ENCODE measurements at regions not wholly inside any gene's neighbourhood (a gene's known extent, or its start where the extent isn't known, plus 50 kb on each side); places are given as distances from the start of the nearest gene placed in this dataset.

- Histone ChIP-seq H3K4me3 (replicated peaks in 1 of 4; ENCODE audit: control extremely low read depth in 1 of 4, insufficient read depth in 1 of 4, low read depth in 3 of 4, low read length in 4 of 4) (no peak overlapping the region), H3K27ac (ENCODE audit: insufficient read depth, low read length) (peak overlapping the region; percentile 51), H3K4me2 (ENCODE audit: extremely low read depth, insufficient read depth, low read length) (peak overlapping the region; percentile 46), H3K27me3 (ENCODE audit: control insufficient read depth, insufficient read depth, low read length) (no peaks in the 10 kb centered on the region), H3K36me3 (ENCODE audit: control insufficient read depth, insufficient read depth, low read length) (no peaks in the 10 kb centered on the region), H3K9ac (ENCODE audit: insufficient read depth, low read length) (no peak overlapping the region), H3K9me3 (ENCODE audit: control insufficient read depth, insufficient read depth, low read depth, low read length) (no peaks in the 10 kb centered on the region), H4K20me1 (ENCODE audit: control insufficient read depth, extremely low read depth, insufficient read depth, low read length) (no peaks in the 10 kb centered on the region), H2AFZ (ENCODE audit: low read length) (peak overlapping the region; percentile 10), H3K4me1 (ENCODE audit: control insufficient read depth, extremely low read depth, insufficient read depth, low read length) (no peaks in the 10 kb centered on the region), H3K79me2 (ENCODE audit: control insufficient read depth, insufficient read depth, low read length) (no peaks in the 10 kb centered on the region)
- peak; percentile 83 to 90 for DNase-seq (ENCODE audit: low read depth in 2 of 2)
- peak in 1 of 2 donors; percentile 18 for TF ChIP-seq CTCF (conservative IDR thresholded peaks at IDR 0.05 in 1 of 2, IDR thresholded peaks at IDR 0.05 in 1 of 2; ENCODE audit: low read depth in 1 of 2, low read length in 2 of 2)
- no peak for TF ChIP-seq EZH2 (IDR thresholded peaks at IDR 0.05; ENCODE audit: low read length, missing control alignments)
Measured at GRCh38 chr12:105561546-105562198, 231.2 kb downstream of the C12orf75 start.

- no peak for TF ChIP-seq EZH2 (IDR thresholded peaks at IDR 0.05; ENCODE audit: low read length, missing control alignments)
- no peak for TF ChIP-seq CTCF (conservative IDR thresholded peaks at IDR 0.05 in 1 of 2, IDR thresholded peaks at IDR 0.05 in 1 of 2; ENCODE audit: low read depth in 1 of 2, low read length in 2 of 2)
- no peaks in the 10 kb centered on the region for H3K27me3 ChIP-seq (ENCODE audit: control insufficient read depth, insufficient read depth, low read length)
- peak overlapping the region; percentile 10 for H2AFZ ChIP-seq (ENCODE audit: low read length)
- H3K79me2 ChIP-seq (ENCODE audit: control insufficient read depth, insufficient read depth, low read length) = no peaks in the 10 kb centered on the region
- no peaks in the 10 kb centered on the region for H3K4me1 ChIP-seq (ENCODE audit: control insufficient read depth, extremely low read depth, insufficient read depth, low read length)
- no peak overlapping the region for H3K9ac ChIP-seq (ENCODE audit: insufficient read depth, low read length)
- peak overlapping the region; percentile 46 for H3K4me2 ChIP-seq (ENCODE audit: extremely low read depth, insufficient read depth, low read length)
- H4K20me1 ChIP-seq (ENCODE audit: control insufficient read depth, extremely low read depth, insufficient read depth, low read length) = no peaks in the 10 kb centered on the region
- H3K4me3 ChIP-seq (replicated peaks in 1 of 4; ENCODE audit: control extremely low read depth in 1 of 4, insufficient read depth in 1 of 4, low read depth in 3 of 4, low read length in 4 of 4) = peak overlapping the region in 2 of 4 experiments; percentile 14 to 41
- H3K36me3 ChIP-seq (ENCODE audit: control insufficient read depth, insufficient read depth, low read length) = no peaks in the 10 kb centered on the region
- DNase-seq (ENCODE audit: low read depth in 2 of 2) = peak; percentile 91
- H3K27ac ChIP-seq (ENCODE audit: insufficient read depth, low read length) = peak overlapping the region; percentile 51
- H3K9me3 ChIP-seq (ENCODE audit: control insufficient read depth, insufficient read depth, low read depth, low read length) = no peaks in the 10 kb centered on the region
Measured at GRCh38 chr12:105562199-105562971, 231.9 kb downstream of the C12orf75 start.

GRCh38 chr12:105567061-105567460 lies 236.6 kb downstream of the C12orf75 start:
- Histone ChIP-seq H3K36me3 (ENCODE audit: control insufficient read depth, insufficient read depth, low read length) (no peaks in the 10 kb centered on the region), H3K9me3 (ENCODE audit: control insufficient read depth, insufficient read depth, low read depth, low read length) (no peaks in the 10 kb centered on the region), H3K4me3 (replicated peaks in 1 of 4; ENCODE audit: control extremely low read depth in 1 of 4, insufficient read depth in 1 of 4, low read depth in 3 of 4, low read length in 4 of 4) (no peak overlapping the region), H3K27me3 (ENCODE audit: control insufficient read depth, insufficient read depth, low read length) (no peaks in the 10 kb centered on the region), H2AFZ (ENCODE audit: low read length) (no peak overlapping the region), H3K4me1 (ENCODE audit: control insufficient read depth, extremely low read depth, insufficient read depth, low read length) (no peaks in the 10 kb centered on the region), H3K27ac (ENCODE audit: insufficient read depth, low read length) (no peak overlapping the region), H4K20me1 (ENCODE audit: control insufficient read depth, extremely low read depth, insufficient read depth, low read length) (no peaks in the 10 kb centered on the region), H3K4me2 (ENCODE audit: extremely low read depth, insufficient read depth, low read length) (no peak overlapping the region), H3K9ac (ENCODE audit: insufficient read depth, low read length) (no peak overlapping the region), H3K79me2 (ENCODE audit: control insufficient read depth, insufficient read depth, low read length) (no peaks in the 10 kb centered on the region)
- DNase-seq (ENCODE audit: low read depth in 2 of 2) = peak in 1 of 2 donors; percentile 45
- TF ChIP-seq CTCF (conservative IDR thresholded peaks at IDR 0.05 in 1 of 2, IDR thresholded peaks at IDR 0.05 in 1 of 2; ENCODE audit: low read depth in 1 of 2, low read length in 2 of 2) (no peak), EZH2 (IDR thresholded peaks at IDR 0.05; ENCODE audit: low read length, missing control alignments) (no peak)

Data from fibroblast of lung (primary cell).